ENCODE measurements at regions not wholly inside any gene's neighbourhood (a gene's known extent, or its start where the extent isn't known, plus 50 kb on each side); places are given as distances from the start of the nearest gene placed in this dataset.

GRCh38 chr10:30199376-30200016 lies 140.1 kb upstream of the JCAD start:
- TF ChIP-seq GATA2 (IDR thresholded peaks at IDR 0.05; ENCODE audit: low read depth, low read length) = no peak
- TF ChIP-seq GATA3 (IDR thresholded peaks at IDR 0.05; ENCODE audit: low read depth, low read length) = no peak
